ENCODE measurements at regions not wholly inside any gene's neighbourhood (a gene's known extent, or its start where the extent isn't known, plus 50 kb on each side); places are given as distances from the start of the nearest gene placed in this dataset.

DNA sequence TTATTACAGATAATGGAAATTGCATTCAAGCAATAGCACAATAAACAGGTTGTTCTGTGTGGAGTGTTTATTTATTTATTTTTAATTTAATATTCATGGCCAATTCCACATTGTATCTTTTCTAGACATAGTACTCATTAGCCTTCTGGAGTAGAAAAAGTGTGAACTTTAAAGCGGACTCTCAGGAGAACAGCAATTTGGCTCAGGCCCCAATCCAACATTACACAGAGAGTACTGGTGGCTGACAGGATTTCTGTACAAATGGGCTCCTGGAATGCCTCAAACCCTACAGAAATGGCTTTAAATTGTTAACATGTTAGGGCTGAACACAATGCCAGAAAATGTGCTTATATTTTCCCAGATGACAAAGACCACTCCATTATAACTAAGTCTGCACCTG lies 533.9 kb upstream of the NXPH2 start:
- Mint-ChIP-seq H3K27ac (no peak overlapping the region), H3K9me3 (peaks cover 5% of the 10 kb centered on the region), H3K36me3 (ENCODE audit: low read depth) (no peaks in the 10 kb centered on the region), H3K4me1 (ENCODE audit: low read depth) (no peaks in the 10 kb centered on the region), H3K27me3 (ENCODE audit: low read depth) (no peaks in the 10 kb centered on the region), H3K4me3 (no peak overlapping the region)
- CTCF ChIA-PET, result no interaction called here
- intact Hi-C loops (cut with micrococcal nuclease), result no loop called here
- no peak for DNase-seq

DNA sequence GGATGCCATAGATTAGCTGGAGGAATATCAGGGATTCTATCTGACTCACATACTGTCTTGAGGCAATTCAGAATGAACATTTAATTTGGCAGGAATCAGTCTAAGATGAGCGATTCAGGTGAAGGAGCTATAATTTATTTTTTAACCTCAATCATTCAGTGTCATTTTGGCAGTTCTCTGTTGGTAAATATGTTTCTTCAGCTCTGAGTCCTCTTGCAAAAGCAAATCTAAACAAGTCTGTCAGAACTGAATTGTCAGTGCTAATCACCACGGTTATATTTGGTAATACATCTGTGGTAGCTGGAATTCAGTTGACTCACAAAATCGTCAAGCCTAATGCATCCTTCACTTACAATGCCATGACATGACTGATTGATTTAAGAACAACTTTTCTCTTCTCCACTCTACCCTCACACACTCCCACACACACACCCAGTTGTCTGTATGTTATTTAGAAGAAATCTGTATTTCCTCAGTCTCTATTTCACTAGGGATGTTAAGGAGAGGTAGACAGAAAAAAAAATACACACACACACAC lies 516.6 kb upstream of the NXPH2 start:
- no peaks in the 10 kb centered on the region for H3K27me3 Mint-ChIP-seq (ENCODE audit: low read depth)
- H3K27ac Mint-ChIP-seq, result no peak overlapping the region
- H3K36me3 Mint-ChIP-seq (ENCODE audit: low read depth), result no peaks in the 10 kb centered on the region
- intact Hi-C loops (cut with micrococcal nuclease), result no loop called here
- CTCF ChIA-PET, result no interaction called here
- no peak overlapping the region for H3K4me3 Mint-ChIP-seq
- peaks cover 10% of the 10 kb centered on the region for H3K9me3 Mint-ChIP-seq
- H3K4me1 Mint-ChIP-seq (ENCODE audit: low read depth), result no peaks in the 10 kb centered on the region
- no peak for DNase-seq

GRCh38 chr2:139293992-139294548 lies 513.9 kb upstream of the NXPH2 start:
- Mint-ChIP-seq H3K9me3 (peaks cover 8% of the 10 kb centered on the region), H3K27me3 (ENCODE audit: low read depth) (no peaks in the 10 kb centered on the region), H3K4me3 (no peak overlapping the region), H3K27ac (no peak overlapping the region), H3K4me1 (ENCODE audit: low read depth) (no peaks in the 10 kb centered on the region), H3K36me3 (ENCODE audit: low read depth) (no peaks in the 10 kb centered on the region)
- DNase-seq, result no peak
- CTCF ChIA-PET, result interaction anchor here (0.7 kb wide), 1 partner anchor 377 kb away, joined by 3 read pairs; no protein-coding TSS in a partner anchor
- intact Hi-C loops (cut with micrococcal nuclease), result no loop called here

DNA sequence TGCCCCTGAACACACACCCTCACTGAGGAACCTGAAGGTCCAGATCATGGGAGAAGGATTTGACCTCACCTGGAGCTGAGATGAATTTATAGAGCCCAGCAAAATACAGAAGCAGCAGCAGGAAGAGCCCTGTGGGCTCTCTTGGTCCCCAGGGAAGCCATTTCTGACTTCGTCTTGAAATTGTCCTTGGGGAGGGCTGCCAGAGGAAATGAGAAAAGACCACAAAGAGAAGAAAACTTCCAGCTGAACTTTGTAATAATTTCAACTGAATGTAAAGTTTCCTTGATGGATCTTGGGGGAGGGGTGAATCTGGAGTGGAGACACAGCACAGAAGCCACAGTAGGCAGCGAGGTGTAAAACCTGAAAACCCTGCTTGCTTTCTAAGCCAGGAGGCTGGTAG lies 500.9 kb upstream of the NXPH2 start:
- intact Hi-C loops (cut with micrococcal nuclease), result no loop called here
- no peaks in the 10 kb centered on the region for H3K36me3 Mint-ChIP-seq (ENCODE audit: low read depth)
- H3K4me1 Mint-ChIP-seq (ENCODE audit: low read depth), result no peaks in the 10 kb centered on the region
- DNase-seq, result no peak
- H3K27ac Mint-ChIP-seq, result no peak overlapping the region
- H3K4me3 Mint-ChIP-seq, result no peak overlapping the region
- no peaks in the 10 kb centered on the region for H3K27me3 Mint-ChIP-seq (ENCODE audit: low read depth)
- CTCF ChIA-PET, result no interaction called here
- peaks cover 21% of the 10 kb centered on the region for H3K9me3 Mint-ChIP-seq

DNA sequence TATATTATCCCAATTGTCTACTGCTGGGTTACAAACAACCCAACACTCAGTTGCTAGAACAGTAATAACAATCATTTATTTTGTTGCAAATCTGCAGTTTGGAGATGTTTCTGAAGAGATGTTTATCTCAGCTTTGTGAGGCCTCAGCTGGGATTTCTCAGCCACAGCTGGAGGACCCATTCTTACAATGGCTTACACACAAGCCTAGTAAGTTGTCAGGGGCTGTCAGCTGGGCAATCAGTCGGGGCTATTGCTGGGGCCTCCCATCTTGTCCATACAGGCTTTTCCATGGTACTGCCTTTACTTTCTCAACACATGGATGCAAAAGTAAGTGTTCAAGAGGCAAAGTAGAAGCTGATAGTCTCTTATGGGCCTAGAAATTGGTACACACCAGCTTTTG lies 491.7 kb upstream of the NXPH2 start:
- intact Hi-C loops (cut with micrococcal nuclease), result no loop called here
- no peaks in the 10 kb centered on the region for H3K27me3 Mint-ChIP-seq (ENCODE audit: low read depth)
- H3K4me3 Mint-ChIP-seq, result no peak overlapping the region
- DNase-seq, result no peak
- no peak overlapping the region for H3K27ac Mint-ChIP-seq
- H3K36me3 Mint-ChIP-seq (ENCODE audit: low read depth), result no peaks in the 10 kb centered on the region
- no peaks in the 10 kb centered on the region for H3K4me1 Mint-ChIP-seq (ENCODE audit: low read depth)
- H3K9me3 Mint-ChIP-seq, result peaks cover 6% of the 10 kb centered on the region
- CTCF ChIA-PET, result no interaction called here

DNA sequence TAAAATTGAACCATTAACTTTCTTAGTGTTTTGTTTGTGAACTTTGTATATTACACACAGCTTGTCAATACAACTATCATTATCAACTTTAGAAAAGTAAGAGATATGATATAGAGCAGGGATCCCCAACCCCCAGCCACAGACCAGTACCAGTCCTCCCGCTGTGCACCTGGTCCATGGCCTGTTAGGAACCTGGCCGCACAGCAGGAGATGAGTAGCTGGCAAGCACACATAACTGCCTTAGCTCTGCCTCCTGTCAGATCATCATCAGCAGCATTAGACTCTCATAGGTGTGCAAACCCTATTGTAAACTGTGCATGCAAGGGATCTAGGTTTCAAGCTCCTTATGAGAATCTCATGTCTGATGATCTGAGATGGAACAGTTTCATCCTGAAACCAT lies 491.0 kb upstream of the NXPH2 start:
- H3K9me3 Mint-ChIP-seq, result peaks cover 7% of the 10 kb centered on the region
- H3K4me1 Mint-ChIP-seq (ENCODE audit: low read depth), result no peaks in the 10 kb centered on the region
- intact Hi-C loops (cut with micrococcal nuclease), result no loop called here
- H3K27ac Mint-ChIP-seq, result no peak overlapping the region
- no peak overlapping the region for H3K4me3 Mint-ChIP-seq
- CTCF ChIA-PET, result no interaction called here
- DNase-seq, result no peak
- no peaks in the 10 kb centered on the region for H3K36me3 Mint-ChIP-seq (ENCODE audit: low read depth)
- no peaks in the 10 kb centered on the region for H3K27me3 Mint-ChIP-seq (ENCODE audit: low read depth)

DNA sequence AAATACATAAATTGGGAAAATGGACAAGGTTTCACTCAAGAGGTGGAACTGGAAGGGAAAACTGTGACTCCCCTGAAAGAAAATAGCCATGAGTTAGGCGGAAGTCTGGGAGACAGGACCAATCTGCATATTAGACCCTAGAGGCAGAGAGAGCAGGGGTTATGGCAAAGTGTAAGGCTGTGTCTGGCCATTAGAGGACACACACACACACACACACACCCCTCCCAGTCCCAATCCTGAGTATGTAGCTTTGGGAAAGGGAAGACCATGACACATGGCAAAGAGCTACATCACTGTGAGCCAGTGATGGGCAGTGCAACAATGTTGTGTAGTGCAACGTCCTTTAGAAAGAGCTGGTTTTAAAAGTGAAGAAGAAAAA lies 479.9 kb upstream of the NXPH2 start:
- intact Hi-C loops (cut with micrococcal nuclease), result no loop called here
- CTCF ChIA-PET, result no interaction called here
- no peaks in the 10 kb centered on the region for H3K36me3 Mint-ChIP-seq (ENCODE audit: low read depth)

GRCh38 chr2:139259422-139260051 lies 479.3 kb upstream of the NXPH2 start:
- H3K36me3 Mint-ChIP-seq (ENCODE audit: low read depth), result no peaks in the 10 kb centered on the region
- no peaks in the 10 kb centered on the region for H3K27me3 Mint-ChIP-seq (ENCODE audit: low read depth)
- H3K4me1 Mint-ChIP-seq (ENCODE audit: low read depth), result no peaks in the 10 kb centered on the region
- H3K27ac Mint-ChIP-seq, result no peak overlapping the region
- no peaks in the 10 kb centered on the region for H3K9me3 Mint-ChIP-seq
- intact Hi-C loops (cut with micrococcal nuclease), result no loop called here
- CTCF ChIA-PET, result no interaction called here
- no peak for DNase-seq
- no peak overlapping the region for H3K4me3 Mint-ChIP-seq

More for the DNA sequence above, 479.9 kb upstream of the NXPH2 start:
- Mint-ChIP-seq H3K9me3 (no peaks in the 10 kb centered on the region), H3K27ac (no peak overlapping the region), H3K27me3 (ENCODE audit: low read depth) (no peaks in the 10 kb centered on the region), H3K4me3 (no peak overlapping the region), H3K4me1 (ENCODE audit: low read depth) (no peaks in the 10 kb centered on the region)
- no peak for DNase-seq

DNA sequence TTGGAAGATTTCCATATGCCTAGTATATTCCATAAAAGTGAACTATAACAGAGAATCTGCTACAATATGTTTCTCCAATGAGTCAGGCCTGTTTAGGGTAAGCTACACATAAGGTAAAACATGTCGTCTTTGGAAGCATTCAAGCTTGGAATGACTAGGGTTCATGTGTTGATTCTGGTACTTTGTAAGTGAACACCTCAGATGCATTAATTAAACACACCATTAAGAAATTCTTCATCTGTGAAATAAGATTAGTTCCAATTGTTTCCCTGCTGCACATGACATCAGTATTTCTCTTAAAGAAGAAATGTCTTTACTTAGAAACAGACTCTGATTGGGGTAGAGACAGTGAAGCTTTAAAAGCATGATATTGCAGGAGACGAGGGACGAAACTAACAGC lies 461.1 kb upstream of the NXPH2 start:
- Mint-ChIP-seq H3K9me3 (peaks cover 2% of the 10 kb centered on the region), H3K36me3 (ENCODE audit: low read depth) (no peaks in the 10 kb centered on the region), H3K27ac (no peak overlapping the region), H3K4me1 (ENCODE audit: low read depth) (no peaks in the 10 kb centered on the region), H3K4me3 (no peak overlapping the region), H3K27me3 (ENCODE audit: low read depth) (no peaks in the 10 kb centered on the region)
- intact Hi-C loops (cut with micrococcal nuclease), result no loop called here
- CTCF ChIA-PET, result no interaction called here
- no peak for DNase-seq

- intact Hi-C loops (cut with micrococcal nuclease), result no loop called here
- Mint-ChIP-seq H3K27ac (no peak overlapping the region), H3K27me3 (ENCODE audit: low read depth) (no peaks in the 10 kb centered on the region), H3K9me3 (no peaks in the 10 kb centered on the region), H3K36me3 (ENCODE audit: low read depth) (no peaks in the 10 kb centered on the region), H3K4me3 (no peak overlapping the region), H3K4me1 (ENCODE audit: low read depth) (no peaks in the 10 kb centered on the region)
- CTCF ChIA-PET, result no interaction called here
- DNase-seq, result no peak
Measured at GRCh38 chr2:139237023-139237422, 456.8 kb upstream of the NXPH2 start.

- no peak for DNase-seq
- Mint-ChIP-seq H3K4me3 (no peak overlapping the region), H3K9me3 (no peaks in the 10 kb centered on the region), H3K27ac (no peak overlapping the region), H3K27me3 (ENCODE audit: low read depth) (no peaks in the 10 kb centered on the region), H3K36me3 (ENCODE audit: low read depth) (no peaks in the 10 kb centered on the region), H3K4me1 (ENCODE audit: low read depth) (no peaks in the 10 kb centered on the region)
- intact Hi-C loops (cut with micrococcal nuclease), result no loop called here
- CTCF ChIA-PET, result no interaction called here
Measured at GRCh38 chr2:139230881-139231280, 450.7 kb upstream of the NXPH2 start.

DNA sequence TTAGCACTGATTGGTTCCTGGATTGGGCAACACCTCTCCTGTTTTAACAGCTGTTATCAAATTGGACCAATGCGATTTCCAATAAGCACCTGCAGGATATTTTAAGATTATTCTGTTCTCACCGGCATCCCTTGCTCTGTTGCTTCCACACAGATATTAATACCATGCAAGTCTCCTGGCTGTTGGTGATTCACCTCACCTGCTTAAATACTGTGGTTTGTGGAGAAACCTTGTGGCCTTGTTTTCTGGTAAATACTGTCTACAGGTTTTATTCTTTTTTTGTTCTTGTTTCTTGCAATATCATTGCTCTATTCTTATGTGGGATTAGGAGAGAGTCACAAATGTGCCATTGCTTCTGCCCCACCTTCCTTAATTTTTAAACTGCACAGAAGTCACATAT lies 448.1 kb upstream of the NXPH2 start:
- intact Hi-C loops (cut with micrococcal nuclease), result no loop called here
- Mint-ChIP-seq H3K27me3 (ENCODE audit: low read depth) (no peaks in the 10 kb centered on the region), H3K4me3 (no peak overlapping the region), H3K36me3 (ENCODE audit: low read depth) (no peaks in the 10 kb centered on the region), H3K27ac (no peak overlapping the region), H3K9me3 (no peaks in the 10 kb centered on the region), H3K4me1 (ENCODE audit: low read depth) (no peaks in the 10 kb centered on the region)
- CTCF ChIA-PET, result no interaction called here
- no peak for DNase-seq

GRCh38 chr2:139225961-139226360 lies 445.8 kb upstream of the NXPH2 start:
- CTCF ChIA-PET, result no interaction called here
- Mint-ChIP-seq H3K27ac (no peak overlapping the region), H3K4me3 (no peak overlapping the region), H3K4me1 (ENCODE audit: low read depth) (no peaks in the 10 kb centered on the region), H3K36me3 (ENCODE audit: low read depth) (no peaks in the 10 kb centered on the region), H3K27me3 (ENCODE audit: low read depth) (no peaks in the 10 kb centered on the region), H3K9me3 (no peaks in the 10 kb centered on the region)
- no peak for DNase-seq
- intact Hi-C loops (cut with micrococcal nuclease), result no loop called here
